DND-41 (cell line): ENCODE measurements at regions not wholly inside any gene's neighbourhood (a gene's known extent, or its start where the extent isn't known, plus 50 kb on each side); places are given as distances from the start of the nearest gene placed in this dataset.

Experiments used
- EZH2 ChIP-seq: IDR thresholded peaks from 3 replicates; pipeline ENCODE4 v1.6.1; 2012; ENCODE audit warnings: borderline replicate concordance, low read depth, mild to moderate bottlenecking, moderate library complexity, low read length, inconsistent platforms; ENCODE audit not compliant: severe bottlenecking
- TF ChIP-seq, protein P1 (sequence below): IDR thresholded peaks from 2 replicates; pipeline ENCODE4 v1.5.1; 2012; ENCODE audit warnings: borderline replicate concordance, low read length, moderate library complexity, mild to moderate bottlenecking; ENCODE audit not compliant: poor library complexity, severe bottlenecking; ENCODE audit errors: extremely low read depth

DNA sequence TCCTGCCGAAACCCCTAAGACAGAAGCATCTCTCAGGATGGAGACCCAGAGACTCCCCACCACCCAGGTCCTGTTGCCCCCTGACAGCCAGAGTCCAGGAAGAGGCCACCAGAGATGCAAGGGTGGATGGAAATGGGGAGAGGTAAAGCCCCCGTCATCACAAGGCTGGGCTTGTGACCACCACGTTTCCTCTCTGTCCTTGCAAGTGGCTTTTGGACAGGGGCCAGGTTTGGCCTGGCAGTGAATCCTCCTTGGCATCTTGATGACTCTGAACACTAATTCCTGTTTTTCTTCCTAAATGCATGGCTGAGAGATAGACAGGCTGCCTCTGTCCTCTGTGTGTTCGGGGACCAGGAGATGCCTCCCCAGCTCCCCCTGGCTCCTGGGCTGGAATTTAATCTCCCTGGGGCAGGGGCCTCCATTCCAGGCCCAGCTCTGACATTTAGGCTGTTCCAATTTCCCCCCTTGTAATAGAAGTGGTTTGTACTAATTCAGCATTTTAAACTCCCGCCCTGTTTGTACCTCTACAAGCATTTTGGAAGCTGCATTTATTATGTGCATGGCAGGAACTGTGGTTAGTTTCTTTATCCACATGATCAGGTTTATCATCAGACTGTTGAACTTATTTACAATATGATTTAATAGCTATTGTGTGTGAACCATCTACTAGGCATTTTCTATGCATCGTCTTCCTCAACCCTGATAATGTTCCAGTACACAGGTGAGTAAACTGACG, 116.1 kb upstream of the IRX6 start:
- TF ChIP-seq, protein P1, sequence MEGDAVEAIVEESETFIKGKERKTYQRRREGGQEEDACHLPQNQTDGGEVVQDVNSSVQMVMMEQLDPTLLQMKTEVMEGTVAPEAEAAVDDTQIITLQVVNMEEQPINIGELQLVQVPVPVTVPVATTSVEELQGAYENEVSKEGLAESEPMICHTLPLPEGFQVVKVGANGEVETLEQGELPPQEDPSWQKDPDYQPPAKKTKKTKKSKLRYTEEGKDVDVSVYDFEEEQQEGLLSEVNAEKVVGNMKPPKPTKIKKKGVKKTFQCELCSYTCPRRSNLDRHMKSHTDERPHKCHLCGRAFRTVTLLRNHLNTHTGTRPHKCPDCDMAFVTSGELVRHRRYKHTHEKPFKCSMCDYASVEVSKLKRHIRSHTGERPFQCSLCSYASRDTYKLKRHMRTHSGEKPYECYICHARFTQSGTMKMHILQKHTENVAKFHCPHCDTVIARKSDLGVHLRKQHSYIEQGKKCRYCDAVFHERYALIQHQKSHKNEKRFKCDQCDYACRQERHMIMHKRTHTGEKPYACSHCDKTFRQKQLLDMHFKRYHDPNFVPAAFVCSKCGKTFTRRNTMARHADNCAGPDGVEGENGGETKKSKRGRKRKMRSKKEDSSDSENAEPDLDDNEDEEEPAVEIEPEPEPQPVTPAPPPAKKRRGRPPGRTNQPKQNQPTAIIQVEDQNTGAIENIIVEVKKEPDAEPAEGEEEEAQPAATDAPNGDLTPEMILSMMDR = no peak
- no peak for TF ChIP-seq EZH2
